GM12878 (cell line): ENCODE measurements at regions not wholly inside any gene's neighbourhood (a gene's known extent, or its start where the extent isn't known, plus 50 kb on each side); places are given as distances from the start of the nearest gene placed in this dataset.

ENCODE experiments used
- CEBPB ChIP-seq, 2 experiments: fragments of 150-350 bp in 1 of 2; IDR thresholded peaks; 2 replicates each; pipeline ENCODE4 v1.6.1; 2012 to 2014; ENCODE audit warnings: low read depth in 2 of 2, low read length in 2 of 2, borderline replicate concordance in 1 of 2, inconsistent platforms in 1 of 2
- EP300 ChIP-seq, 2 experiments: fragments of 150-350 bp in 1 of 2; IDR thresholded peaks; 2 replicates each; pipeline ENCODE4 v1.6.1; 2011 to 2012; ENCODE audit warnings: low read depth in 2 of 2, low read length in 2 of 2, borderline replicate concordance in 1 of 2, improper control_type of control experiment in 1 of 2, inconsistent platforms in 1 of 2; ENCODE audit not compliant: control insufficient read depth in 1 of 2
- TF ChIP-seq, protein P1 (sequence below), 3 experiments: IDR thresholded peaks in 2 of 3; conservative IDR thresholded peaks in 1 of 3; 2 replicates each; pipeline ENCODE4 v1.5.1; 2011; ENCODE audit warnings: low read depth in 3 of 3, low read length in 3 of 3, mild to moderate bottlenecking in 3 of 3, control low read depth in 2 of 3, moderate library complexity in 2 of 3, inconsistent platforms in 1 of 3, mixed read lengths in 1 of 3; ENCODE audit not compliant: control insufficient read depth in 2 of 3, insufficient read depth in 1 of 3; ENCODE audit errors: extremely low read depth in 1 of 3

DNA sequence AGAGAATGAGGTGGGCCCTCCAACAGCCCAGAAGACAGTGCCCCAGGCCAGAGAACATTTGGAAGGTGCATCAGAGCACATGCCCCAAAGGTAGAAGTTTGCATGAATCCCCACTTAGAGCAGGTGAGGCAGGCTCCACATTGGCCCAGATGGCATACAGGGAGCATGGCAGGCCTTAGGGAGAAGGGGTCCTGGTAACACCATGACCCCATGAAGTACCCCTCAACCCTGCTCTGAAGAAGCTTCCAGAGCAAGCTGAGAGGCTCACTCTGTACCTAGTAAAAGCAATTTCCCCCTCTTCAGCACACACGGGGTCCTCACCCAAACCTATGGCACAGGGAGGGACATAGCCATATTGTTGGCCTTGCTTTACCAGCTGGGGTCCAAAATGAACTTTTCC lies 162.6 kb downstream of the BUB3 start:
- no peak for TF ChIP-seq EP300 (IDR thresholded peaks at IDR 0.05; ENCODE audit: borderline replicate concordance in 1 of 2, control insufficient read depth in 1 of 2, low read depth in 2 of 2, low read length in 2 of 2)
- TF ChIP-seq CEBPB (IDR thresholded peaks at IDR 0.05; ENCODE audit: borderline replicate concordance in 1 of 2, low read depth in 2 of 2, low read length in 2 of 2) = no peak
- TF ChIP-seq, protein P1, sequence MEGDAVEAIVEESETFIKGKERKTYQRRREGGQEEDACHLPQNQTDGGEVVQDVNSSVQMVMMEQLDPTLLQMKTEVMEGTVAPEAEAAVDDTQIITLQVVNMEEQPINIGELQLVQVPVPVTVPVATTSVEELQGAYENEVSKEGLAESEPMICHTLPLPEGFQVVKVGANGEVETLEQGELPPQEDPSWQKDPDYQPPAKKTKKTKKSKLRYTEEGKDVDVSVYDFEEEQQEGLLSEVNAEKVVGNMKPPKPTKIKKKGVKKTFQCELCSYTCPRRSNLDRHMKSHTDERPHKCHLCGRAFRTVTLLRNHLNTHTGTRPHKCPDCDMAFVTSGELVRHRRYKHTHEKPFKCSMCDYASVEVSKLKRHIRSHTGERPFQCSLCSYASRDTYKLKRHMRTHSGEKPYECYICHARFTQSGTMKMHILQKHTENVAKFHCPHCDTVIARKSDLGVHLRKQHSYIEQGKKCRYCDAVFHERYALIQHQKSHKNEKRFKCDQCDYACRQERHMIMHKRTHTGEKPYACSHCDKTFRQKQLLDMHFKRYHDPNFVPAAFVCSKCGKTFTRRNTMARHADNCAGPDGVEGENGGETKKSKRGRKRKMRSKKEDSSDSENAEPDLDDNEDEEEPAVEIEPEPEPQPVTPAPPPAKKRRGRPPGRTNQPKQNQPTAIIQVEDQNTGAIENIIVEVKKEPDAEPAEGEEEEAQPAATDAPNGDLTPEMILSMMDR (IDR thresholded peaks at IDR 0.05 in 2 of 3, conservative IDR thresholded peaks at IDR 0.05 in 1 of 3; ENCODE audit: control insufficient read depth in 2 of 3, extremely low read depth in 1 of 3, insufficient read depth in 1 of 3, low read depth in 3 of 3, low read length in 3 of 3) = no peak
